K562 (cell line): ENCODE measurements at regions not wholly inside any gene's neighbourhood (a gene's known extent, or its start where the extent isn't known, plus 50 kb on each side); places are given as distances from the start of the nearest gene placed in this dataset.

ENCODE experiments used
- ATAC-seq: fragments of 200-7000 bp; cut with Tn5 transposase; 3 replicates; pipeline ENCODE4 v1.9.1; 2020; ENCODE audit warnings: moderate library complexity
- BruUV-seq: library from RNA; stranded (reverse); fragments of 400-500 nt; replicated peaks from 2 replicates; lab custom pipeline; 2021; lab: Mats Ljungman, UMichigan
- CTCF ChIA-PET: fragments of 300-600 bp; formaldehyde crosslinking; extraction: SDS; loops from one replicate; lab custom pipeline; 2021; ENCODE audit warnings: low intra/inter-chr PET ratio; lab: Yijun Ruan, JAX
- POLR2A ChIA-PET: fragments of 300-600, 350-650 bp; sonication (Branson Sonifier 250); formaldehyde crosslinking; extraction: SDS; loops from one replicate; lab custom pipeline; 2021; ENCODE audit warnings: antibody characterized with exemption, inconsistent platforms; lab: Yijun Ruan, JAX
- DNase-seq, 4 experiments: peaks; one replicate each; pipeline versions ENCODE4 v3.0.0 to v3.0.0-alpha.2; 2011 to 2018; ENCODE audit warnings: low spot score in 3 of 4, mixed read lengths in 3 of 4; ENCODE audit errors: extremely low read depth in 1 of 4
- FAIRE-seq: peaks from 2 replicates; lab custom pipeline; 2011; peaks lifted over from hg19 to GRCh38; lab: Jason Lieb, UNC
- H2AFZ ChIP-seq: 2 replicates; pipeline ENCODE4 v1.6.0; 2011; ENCODE audit warnings: low read depth, low read length, control low read depth, inconsistent platforms
- H3K27ac ChIP-seq: fragments of 200-600 bp; 3 replicates; pipeline ENCODE4 v1.8.0; 2011; ENCODE audit warnings: low read depth, mild to moderate bottlenecking, control low read depth, inconsistent platforms, low read length, moderate library complexity, mixed read lengths; ENCODE audit errors: extremely low read depth
- H3K27me3 ChIP-seq, 2 experiments: fragments of 300-600 bp in 1 of 2; 2 replicates in 1 of 2; 3 replicates in 1 of 2; pipeline versions ENCODE4 v1.6.0 to v1.8.0; 2011; ENCODE audit warnings: inconsistent platforms in 2 of 2, low read length in 2 of 2, mild to moderate bottlenecking in 1 of 2, mixed read lengths in 1 of 2, moderate library complexity in 1 of 2; ENCODE audit not compliant: control insufficient read depth in 2 of 2, insufficient read depth in 2 of 2
- H3K36me3 ChIP-seq: fragments of 300-600 bp; 3 replicates; pipeline ENCODE4 v1.8.0; 2011; ENCODE audit warnings: mild to moderate bottlenecking, low read length, inconsistent platforms; ENCODE audit not compliant: control insufficient read depth, insufficient read depth
- H3K4me1 ChIP-seq, 2 experiments: fragments of 200-600 bp in 1 of 2; replicated peaks in 1 of 2; 2 replicates in 1 of 2; 3 replicates in 1 of 2; pipeline versions ENCODE4 v1.5.1 to v1.8.0; 2011; ENCODE audit warnings: inconsistent platforms in 2 of 2, low read length in 2 of 2, mild to moderate bottlenecking in 1 of 2, mixed read lengths in 1 of 2, moderate library complexity in 1 of 2; ENCODE audit not compliant: control insufficient read depth in 2 of 2, insufficient read depth in 2 of 2
- H3K4me2 ChIP-seq: 2 replicates; pipeline ENCODE4 v1.6.1; 2011; ENCODE audit warnings: low read length, control low read depth, inconsistent platforms, mixed read lengths; ENCODE audit not compliant: insufficient read depth
- H3K4me3 ChIP-seq: fragments of 200-600 bp; sonication (generic), shearing (Covaris generic); 2 replicates; pipeline ENCODE4 v1.5.1; 2016; ENCODE audit warnings: control low read depth, inconsistent platforms
- H3K79me2 ChIP-seq: fragments of 200-600 bp; 3 replicates; pipeline ENCODE4 v1.8.0; 2011; ENCODE audit warnings: low read length, inconsistent platforms; ENCODE audit not compliant: control insufficient read depth, insufficient read depth
- H3K9ac ChIP-seq, 2 experiments: 2 replicates each; pipeline versions ENCODE4 v1.6.0 to v1.6.1; 2011; ENCODE audit warnings: low read depth in 2 of 2, low read length in 2 of 2, control low read depth in 1 of 2, inconsistent platforms in 1 of 2, mild to moderate bottlenecking in 1 of 2, mixed read lengths in 1 of 2; ENCODE audit not compliant: insufficient read depth in 1 of 2
- H3K9me1 ChIP-seq: one replicate; pipeline ENCODE4 v1.6.0; 2011; ENCODE audit warnings: inconsistent platforms, mild to moderate bottlenecking, low read length, moderate library complexity; ENCODE audit not compliant: control insufficient read depth, insufficient read depth
- H3K9me3 ChIP-seq: replicated peaks from 2 replicates; pipeline ENCODE4 v1.5.1; 2011; ENCODE audit warnings: low read depth, low read length, inconsistent platforms; ENCODE audit not compliant: control insufficient read depth, insufficient read depth
- H4K20me1 ChIP-seq: replicated peaks from 2 replicates; pipeline ENCODE4 v1.6.1; 2011; ENCODE audit warnings: low read length, inconsistent platforms, mixed read lengths; ENCODE audit not compliant: control insufficient read depth, insufficient read depth
- ATF7 ChIP-seq: fragments of 450-650 bp; IDR thresholded peaks from 2 replicates; pipeline ENCODE4 v1.7.1; 2014; ENCODE audit warnings: mild to moderate bottlenecking, moderate library complexity
- DACH1 ChIP-seq: fragments of 450-650 bp; IDR thresholded peaks from 2 replicates; pipeline ENCODE4 v1.6.1; 2018; ENCODE audit not compliant: partially characterized antibody
- DIDO1 ChIP-seq: fragments of 450-650 bp; IDR thresholded peaks from 2 replicates; pipeline ENCODE4 v1.6.1; 2016; ENCODE audit warnings: low read depth, missing biosample characterization, missing genetic modification characterization
- FOXO4 ChIP-seq: fragments of 450-650 bp; formaldehyde crosslinking; IDR thresholded peaks from 2 replicates; pipeline ENCODE4 v1.4.0; 2020; ENCODE audit warnings: mild to moderate bottlenecking, moderate library complexity
- ILF3 ChIP-seq: fragments of 450-650 bp; IDR thresholded peaks from 2 replicates; pipeline ENCODE4 v1.6.1; 2018; ENCODE audit warnings: antibody characterized with exemption, mild to moderate bottlenecking, moderate library complexity, borderline replicate concordance
- MCM7 ChIP-seq, 2 experiments: fragments of 450-650 bp; IDR thresholded peaks; 2 replicates each; pipeline ENCODE4 v1.6.1; 2016 to 2018
- MEF2A ChIP-seq: IDR thresholded peaks from 2 replicates; pipeline ENCODE4 v1.6.1; 2011; ENCODE audit warnings: low read depth, mild to moderate bottlenecking, low read length, moderate library complexity; ENCODE audit not compliant: control insufficient read depth
- NFE2L1 ChIP-seq: fragments of 450-650 bp; IDR thresholded peaks from 2 replicates; pipeline ENCODE4 v1.6.1; 2016; ENCODE audit warnings: missing genetic modification characterization, low read depth, mild to moderate bottlenecking, missing compliant biosample characterization, moderate library complexity, borderline replicate concordance
- PHTF2 ChIP-seq: fragments of 250-450 bp; sonication (Bioruptor Pico); IDR thresholded peaks from 2 replicates; pipeline ENCODE4 v1.5.0; 2021; ENCODE audit warnings: mild to moderate bottlenecking
- SREBF2 ChIP-seq: sonication (generic); formaldehyde crosslinking; IDR thresholded peaks from 2 replicates; pipeline ENCODE4 v1.4.0; 2020; ENCODE audit warnings: mild to moderate bottlenecking, missing genetic modification reagents
- TAF1 ChIP-seq: IDR thresholded peaks from 2 replicates; pipeline ENCODE4 v1.6.1; 2011; ENCODE audit warnings: mild to moderate bottlenecking, low read length, moderate library complexity; ENCODE audit not compliant: insufficient read depth, control insufficient read depth, severe bottlenecking; ENCODE audit errors: extremely low read depth
- TCF3 ChIP-seq: sonication (generic); formaldehyde crosslinking; IDR thresholded peaks from 2 replicates; pipeline ENCODE4 v1.4.0; 2020; ENCODE audit warnings: mild to moderate bottlenecking, missing genetic modification reagents
- THRB ChIP-seq: fragments of 450-650 bp; formaldehyde crosslinking; conservative IDR thresholded peaks from 2 replicates; pipeline ENCODE4 v1.4.0; 2022; ENCODE audit warnings: mild to moderate bottlenecking, missing genetic modification characterization
- ZFX ChIP-seq: sonication (generic); formaldehyde crosslinking; IDR thresholded peaks from 2 replicates; pipeline ENCODE4 v1.8.0; 2022; ENCODE audit warnings: mild to moderate bottlenecking, missing genetic modification reagents, moderate library complexity
- ZNF717 ChIP-seq: fragments of 250-450 bp; sonication (Bioruptor Pico); IDR thresholded peaks from 2 replicates; pipeline ENCODE4 v1.5.0; 2021
- WGBS: fragments of 100-300 bp; shearing (Covaris generic); methylation state at CpG from one replicate; pipeline ENCODE4 v1.1.6; 2016; ENCODE audit warnings: low coverage, mixed read lengths; ENCODE audit not compliant: insufficient coverage; ENCODE audit errors: missing lambda C conversion rate; 5-methylcytosine and 5-hydroxymethylcytosine counted together
- in situ Hi-C: fragments of 300-500 bp; cut with MboI; formaldehyde crosslinking; loops from 4 replicates; pipeline ENCODE4 v1.15.0; 2018; ENCODE audit warnings: inconsistent platforms, mixed read lengths
- intact Hi-C: fragments of 100-400 bp; cut with micrococcal nuclease; formaldehyde crosslinking; loops from 2 replicates; pipeline ENCODE4 v1.14.2; 2022
- TF ChIP-seq, protein P1 (sequence below): fragments of 250-450 bp; sonication (Bioruptor Pico); IDR thresholded peaks from 2 replicates; pipeline ENCODE4 v1.9.0; 2021; ENCODE audit warnings: mild to moderate bottlenecking
- TF ChIP-seq, protein P2 (sequence below): fragments of 250-450 bp; sonication (Bioruptor Pico); IDR thresholded peaks from 2 replicates; pipeline ENCODE4 v1.4.0; 2020; ENCODE audit warnings: borderline replicate concordance
- TF ChIP-seq, protein P3 (sequence below): fragments of 250-450 bp; sonication (Bioruptor Pico); IDR thresholded peaks from 2 replicates; pipeline ENCODE4 v1.5.0; 2020; ENCODE audit warnings: mild to moderate bottlenecking

DNA sequence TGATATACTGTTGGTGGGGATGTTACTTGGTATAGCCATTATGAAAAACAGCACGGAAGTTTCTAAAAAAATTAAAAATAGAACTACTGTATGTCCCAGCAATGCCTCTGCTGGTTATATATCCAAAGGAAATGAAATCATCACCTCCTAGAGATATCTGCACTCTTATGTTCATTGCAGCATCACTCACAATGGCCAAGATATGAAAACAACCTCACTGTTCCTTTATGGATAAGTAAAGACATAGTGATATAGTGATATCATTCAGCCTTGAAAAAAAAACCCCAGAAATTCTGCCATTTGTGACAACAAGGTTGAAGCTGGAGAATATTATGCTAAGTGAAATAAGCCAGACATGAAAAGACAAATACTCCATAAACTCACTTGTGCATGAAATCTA is 543.8 kb upstream of the SLIT2 start:
- ChIA-PET POLR2A (no interaction called here), CTCF (no interaction called here)
- Histone ChIP-seq H3K9ac (no peak overlapping the region), H3K4me2 (no peak overlapping the region), H3K27ac (no peak overlapping the region), H3K9me3 (no peaks in the 10 kb centered on the region), H4K20me1 (no peaks in the 10 kb centered on the region), H3K9me1 (no peaks in the 10 kb centered on the region), H3K4me1 (no peaks in the 10 kb centered on the region), H3K79me2 (no peaks in the 10 kb centered on the region), H2AFZ (no peak overlapping the region), H3K27me3 (no peaks in the 10 kb centered on the region), H3K36me3 (no peaks in the 10 kb centered on the region), H3K4me3 (no peak overlapping the region)
- 0% methylated on average over 1 of the region's 1 CpG for WGBS
- ATAC-seq = no peak
- intact Hi-C loops (no loop called here), in situ Hi-C loops (no loop called here)
- no TSS peak for BruUV-seq
- TF ChIP-seq, protein P1, sequence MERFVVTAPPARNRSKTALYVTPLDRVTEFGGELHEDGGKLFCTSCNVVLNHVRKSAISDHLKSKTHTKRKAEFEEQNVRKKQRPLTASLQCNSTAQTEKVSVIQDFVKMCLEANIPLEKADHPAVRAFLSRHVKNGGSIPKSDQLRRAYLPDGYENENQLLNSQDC (CRISPR knock-in tag) = no peak
- no peak for TF ChIP-seq DACH1
- no peak for TF ChIP-seq TAF1
- TF ChIP-seq MEF2A = no peak
- no peak for TF ChIP-seq ILF3
- no peak for TF ChIP-seq FOXO4 (CRISPR knock-in tag)
- TF ChIP-seq ZFX (CRISPR knock-in tag) = no peak
- TF ChIP-seq PHTF2 (CRISPR knock-in tag) = no peak
- no peak for TF ChIP-seq SREBF2 (CRISPR knock-in tag)
- TF ChIP-seq, protein P2, sequence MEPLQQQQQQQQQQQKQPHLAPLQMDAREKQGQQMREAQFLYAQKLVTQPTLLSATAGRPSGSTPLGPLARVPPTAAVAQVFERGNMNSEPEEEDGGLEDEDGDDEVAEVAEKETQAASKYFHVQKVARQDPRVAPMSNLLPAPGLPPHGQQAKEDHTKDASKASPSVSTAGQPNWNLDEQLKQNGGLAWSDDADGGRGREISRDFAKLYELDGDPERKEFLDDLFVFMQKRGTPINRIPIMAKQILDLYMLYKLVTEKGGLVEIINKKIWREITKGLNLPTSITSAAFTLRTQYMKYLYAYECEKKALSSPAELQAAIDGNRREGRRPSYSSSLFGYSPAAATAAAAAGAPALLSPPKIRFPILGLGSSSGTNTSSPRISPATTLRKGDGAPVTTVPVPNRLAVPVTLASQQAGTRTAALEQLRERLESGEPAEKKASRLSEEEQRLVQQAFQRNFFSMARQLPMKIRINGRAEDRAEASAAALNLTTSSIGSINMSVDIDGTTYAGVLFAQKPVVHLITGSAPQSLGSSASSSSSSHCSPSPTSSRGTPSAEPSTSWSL (CRISPR knock-in tag) = no peak
- TF ChIP-seq, protein P3, sequence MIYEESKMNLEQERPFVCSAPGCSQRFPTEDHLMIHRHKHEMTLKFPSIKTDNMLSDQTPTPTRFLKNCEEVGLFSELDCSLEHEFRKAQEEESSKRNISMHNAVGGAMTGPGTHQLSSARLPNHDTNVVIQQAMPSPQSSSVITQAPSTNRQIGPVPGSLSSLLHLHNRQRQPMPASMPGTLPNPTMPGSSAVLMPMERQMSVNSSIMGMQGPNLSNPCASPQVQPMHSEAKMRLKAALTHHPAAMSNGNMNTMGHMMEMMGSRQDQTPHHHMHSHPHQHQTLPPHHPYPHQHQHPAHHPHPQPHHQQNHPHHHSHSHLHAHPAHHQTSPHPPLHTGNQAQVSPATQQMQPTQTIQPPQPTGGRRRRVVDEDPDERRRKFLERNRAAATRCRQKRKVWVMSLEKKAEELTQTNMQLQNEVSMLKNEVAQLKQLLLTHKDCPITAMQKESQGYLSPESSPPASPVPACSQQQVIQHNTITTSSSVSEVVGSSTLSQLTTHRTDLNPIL (CRISPR knock-in tag) = no peak
- no peak for TF ChIP-seq ZNF717
- TF ChIP-seq TCF3 (CRISPR knock-in tag) = no peak
- no peak for TF ChIP-seq MCM7 (IDR thresholded peaks at IDR 0.05)
- TF ChIP-seq NFE2L1 (tag) = no peak
- TF ChIP-seq ATF7 = no peak
- TF ChIP-seq DIDO1 (tag) = no peak
- no peak for TF ChIP-seq THRB (CRISPR knock-in tag)
- FAIRE-seq = no peak
- DNase-seq = no peak
